CD14-positive monocyte (primary cell): ENCODE measurements at regions not wholly inside any gene's neighbourhood (a gene's known extent, or its start where the extent isn't known, plus 50 kb on each side); places are given as distances from the start of the nearest gene placed in this dataset.

Experiments
- DNase-seq, 3 donors: peaks; one replicate each; pipeline ENCODE4 v3.0.0-alpha.2; 2011 to 2022
- H2AFZ ChIP-seq: 2 replicates; pipeline ENCODE4 v1.6.0; 2012; ENCODE audit warnings: mild to moderate bottlenecking, low read depth, low read length, inconsistent platforms; ENCODE audit not compliant: insufficient read depth, poor library complexity, severe bottlenecking
- H3K27ac ChIP-seq, 2 donors: 1 replicate in 1 of 2; 2 replicates in 1 of 2; pipeline ENCODE4 v1.5.1; 2012 to 2013; ENCODE audit warnings: low read length in 2 of 2, control low read depth in 1 of 2, inconsistent platforms in 1 of 2, low read depth in 1 of 2, mild to moderate bottlenecking in 1 of 2
- H3K27me3 ChIP-seq, 2 donors: one replicate each; pipeline versions ENCODE4 v1.6.0 to v1.6.1; 2011 to 2013; ENCODE audit warnings: low read length in 2 of 2; ENCODE audit not compliant: control insufficient read depth in 2 of 2, insufficient read depth in 2 of 2
- H3K36me3 ChIP-seq, 2 donors: replicated peaks in 1 of 2; 1 replicate in 1 of 2; 2 replicates in 1 of 2; pipeline versions ENCODE4 v1.5.1 to v1.6.1; 2012 to 2013; ENCODE audit warnings: low read length in 2 of 2, control low read depth in 1 of 2, inconsistent platforms in 1 of 2, mild to moderate bottlenecking in 1 of 2; ENCODE audit not compliant: insufficient read depth in 2 of 2, control insufficient read depth in 1 of 2
- H3K4me1 ChIP-seq, 2 donors: 1 replicate in 1 of 2; 2 replicates in 1 of 2; pipeline versions ENCODE4 v1.5.1 to v1.6.1; 2012 to 2013; ENCODE audit warnings: low read length in 2 of 2, control low read depth in 1 of 2, inconsistent platforms in 1 of 2, mild to moderate bottlenecking in 1 of 2, moderate library complexity in 1 of 2; ENCODE audit not compliant: insufficient read depth in 2 of 2, control insufficient read depth in 1 of 2
- H3K4me2 ChIP-seq: replicated peaks from 2 replicates; pipeline ENCODE3; 2012; ENCODE audit warnings: low read length, moderate library complexity, mild to moderate bottlenecking; ENCODE audit not compliant: poor library complexity, severe bottlenecking; ENCODE audit errors: extremely low read depth
- H3K4me3 ChIP-seq, 3 experiments: fragments of 200-600 bp in 1 of 3; sonication (generic) in 1 of 3; replicated peaks in 1 of 3; 1 replicate in 2 of 3; 2 replicates in 1 of 3; pipeline ENCODE4 v1.5.1; 2011 to 2013; ENCODE audit warnings: low read length in 3 of 3, mild to moderate bottlenecking in 3 of 3, control low read depth in 2 of 3, low read depth in 2 of 3, inconsistent platforms in 1 of 3, moderate library complexity in 1 of 3
- H3K79me2 ChIP-seq: 2 replicates; pipeline ENCODE4 v1.6.0; 2012; ENCODE audit warnings: mild to moderate bottlenecking, control low read depth, inconsistent platforms, low read length, moderate library complexity; ENCODE audit not compliant: insufficient read depth
- H3K9ac ChIP-seq: 2 replicates; pipeline ENCODE4 v1.6.0; 2017; ENCODE audit warnings: low read length, mild to moderate bottlenecking; ENCODE audit not compliant: insufficient read depth, poor library complexity, severe bottlenecking
- H3K9me3 ChIP-seq, 2 donors: replicated peaks in 1 of 2; 1 replicate in 1 of 2; 2 replicates in 1 of 2; pipeline versions ENCODE4 v1.5.1 to v1.6.1; 2012 to 2013; ENCODE audit warnings: low read length in 2 of 2, control low read depth in 1 of 2; ENCODE audit not compliant: control insufficient read depth in 1 of 2, insufficient read depth in 1 of 2
- H4K20me1 ChIP-seq: 2 replicates; pipeline ENCODE4 v1.6.0; 2012; ENCODE audit warnings: mild to moderate bottlenecking, low read length, control low read depth, moderate library complexity; ENCODE audit not compliant: insufficient read depth
- H3K27ac Mint-ChIP-seq, 7 donors: one replicate each; pipeline ENCODE4 v1.8.0; 2020; ENCODE audit warnings: mild to moderate bottlenecking in 7 of 7, mixed read lengths in 7 of 7, moderate library complexity in 6 of 7, inconsistent platforms in 2 of 7
- H3K27me3 Mint-ChIP-seq, 3 donors: one replicate each; pipeline ENCODE4 v1.8.0; 2021 to 2022; ENCODE audit warnings: low read depth in 3 of 3, mild to moderate bottlenecking in 3 of 3, mixed read lengths in 3 of 3, moderate library complexity in 3 of 3, inconsistent platforms in 1 of 3
- H3K36me3 Mint-ChIP-seq, 2 donors: one replicate each; pipeline ENCODE4 v1.8.0; 2020; ENCODE audit warnings: mixed read lengths in 2 of 2, inconsistent platforms in 1 of 2, mild to moderate bottlenecking in 1 of 2
- H3K4me1 Mint-ChIP-seq: one replicate; pipeline ENCODE4 v1.8.0; 2020; ENCODE audit warnings: mild to moderate bottlenecking, mixed read lengths
- H3K4me3 Mint-ChIP-seq, 2 donors: one replicate each; pipeline ENCODE4 v1.8.0; 2020; ENCODE audit warnings: mild to moderate bottlenecking in 2 of 2, mixed read lengths in 2 of 2, moderate library complexity in 1 of 2
- H3K9me3 Mint-ChIP-seq, 7 donors: one replicate each; pipeline ENCODE4 v1.8.0; 2020 to 2022; ENCODE audit warnings: mixed read lengths in 7 of 7, mild to moderate bottlenecking in 6 of 7, moderate library complexity in 6 of 7, inconsistent platforms in 2 of 7
- WGBS: methylation state at CpG from one replicate; pipeline ENCODE4 v1.1.5; 2013; ENCODE audit warnings: missing lambda C conversion rate; ENCODE audit not compliant: insufficient coverage; 5-methylcytosine and 5-hydroxymethylcytosine counted together
- intact Hi-C, 2 donors: fragments of 100-400 bp; cut with micrococcal nuclease; formaldehyde crosslinking; loops; one replicate each; pipeline versions ENCODE4 v1.15.0 to v1.15.1; 2023
- TF ChIP-seq, protein P1 (sequence below): fragments of 200-600 bp; IDR thresholded peaks from one replicate; pipeline ENCODE4 v1.8.0; 2022; ENCODE audit warnings: antibody characterized with exemption, mild to moderate bottlenecking

DNA sequence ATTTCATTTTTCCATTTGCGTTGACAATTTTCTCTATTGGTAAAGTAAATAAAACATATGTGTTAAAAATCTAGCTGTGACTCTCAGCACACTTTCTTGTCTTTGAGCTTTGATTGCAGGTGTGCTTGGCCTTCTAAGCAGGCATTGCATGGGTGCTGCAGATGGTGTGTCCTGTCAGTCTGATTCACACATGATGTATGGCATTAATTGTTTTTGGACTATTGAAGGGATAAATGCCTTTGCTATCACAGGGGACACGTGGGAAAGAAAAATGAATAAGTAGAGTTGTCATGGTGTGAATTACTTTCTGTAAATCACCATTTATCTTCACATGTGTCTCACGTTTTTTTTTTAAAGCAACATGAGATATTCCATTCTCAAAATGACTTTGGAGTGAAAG is 211.3 kb upstream of the NAV3 start:
- Histone ChIP-seq H3K27me3 (no peaks in the 10 kb centered on the region), H2AFZ (no peak overlapping the region), H3K4me3 (no peak overlapping the region), H3K9me3 (peaks cover 18% of the 10 kb centered on the region in 2 donors), H3K4me1 (no peaks in the 10 kb centered on the region), H3K36me3 (no peaks in the 10 kb centered on the region), H3K79me2 (no peaks in the 10 kb centered on the region), H4K20me1 (no peaks in the 10 kb centered on the region), H3K4me2 (no peak overlapping the region), H3K27ac (no peak overlapping the region), H3K9ac (no peak overlapping the region)
- Mint-ChIP-seq H3K27me3 (peaks cover 0 to 4% (median 2%) of the 10 kb centered on the region in 3 donors), H3K9me3 (peaks cover 0 to 18% (median 10%) of the 10 kb centered on the region in 7 donors), H3K27ac (no peak overlapping the region), H3K36me3 (no peaks in the 10 kb centered on the region), H3K4me1 (no peaks in the 10 kb centered on the region), H3K4me3 (no peak overlapping the region)
- DNase-seq = no peak
- TF ChIP-seq, protein P1, sequence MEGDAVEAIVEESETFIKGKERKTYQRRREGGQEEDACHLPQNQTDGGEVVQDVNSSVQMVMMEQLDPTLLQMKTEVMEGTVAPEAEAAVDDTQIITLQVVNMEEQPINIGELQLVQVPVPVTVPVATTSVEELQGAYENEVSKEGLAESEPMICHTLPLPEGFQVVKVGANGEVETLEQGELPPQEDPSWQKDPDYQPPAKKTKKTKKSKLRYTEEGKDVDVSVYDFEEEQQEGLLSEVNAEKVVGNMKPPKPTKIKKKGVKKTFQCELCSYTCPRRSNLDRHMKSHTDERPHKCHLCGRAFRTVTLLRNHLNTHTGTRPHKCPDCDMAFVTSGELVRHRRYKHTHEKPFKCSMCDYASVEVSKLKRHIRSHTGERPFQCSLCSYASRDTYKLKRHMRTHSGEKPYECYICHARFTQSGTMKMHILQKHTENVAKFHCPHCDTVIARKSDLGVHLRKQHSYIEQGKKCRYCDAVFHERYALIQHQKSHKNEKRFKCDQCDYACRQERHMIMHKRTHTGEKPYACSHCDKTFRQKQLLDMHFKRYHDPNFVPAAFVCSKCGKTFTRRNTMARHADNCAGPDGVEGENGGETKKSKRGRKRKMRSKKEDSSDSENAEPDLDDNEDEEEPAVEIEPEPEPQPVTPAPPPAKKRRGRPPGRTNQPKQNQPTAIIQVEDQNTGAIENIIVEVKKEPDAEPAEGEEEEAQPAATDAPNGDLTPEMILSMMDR = no peak
- WGBS = no CpG with 5 or more reads among the region's 3 CpGs
- intact Hi-C loops = no loop called here

DNA sequence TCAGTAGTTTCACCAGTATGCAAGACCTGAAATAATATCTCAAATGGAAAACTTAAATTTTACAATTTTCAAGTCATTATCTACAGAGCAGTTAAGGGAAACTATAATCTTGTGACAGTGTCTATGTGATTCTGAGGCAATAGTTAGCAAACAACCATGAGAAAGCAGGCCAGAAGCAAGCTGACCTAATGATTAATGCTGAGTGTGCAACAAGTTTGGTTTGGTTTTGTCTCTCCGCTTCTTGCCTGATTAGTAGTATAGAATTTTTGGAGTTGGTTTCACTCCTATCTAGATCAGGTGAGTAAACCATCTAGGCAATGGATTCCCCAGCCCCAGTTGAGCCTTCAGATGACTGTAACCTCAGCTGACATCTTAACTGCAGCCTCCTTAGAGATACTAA is 212.9 kb upstream of the NAV3 start:
- H3K79me2 ChIP-seq = no peaks in the 10 kb centered on the region
- DNase-seq = no peak
- H3K36me3 ChIP-seq = no peaks in the 10 kb centered on the region
- H3K36me3 Mint-ChIP-seq = no peaks in the 10 kb centered on the region
- no peaks in the 10 kb centered on the region for H3K4me1 Mint-ChIP-seq
- H3K4me3 ChIP-seq = no peak overlapping the region
- H2AFZ ChIP-seq = no peak overlapping the region
- peaks cover 18% of the 10 kb centered on the region in 2 donors for H3K9me3 ChIP-seq
- intact Hi-C loops = no loop called here
- H3K4me2 ChIP-seq = no peak overlapping the region
- TF ChIP-seq, protein P1 = no peak
- peaks cover 0 to 2% (median 0%) of the 10 kb centered on the region in 3 donors for H3K27me3 Mint-ChIP-seq
- H3K27me3 ChIP-seq = no peaks in the 10 kb centered on the region
- H3K4me1 ChIP-seq = no peaks in the 10 kb centered on the region
- H4K20me1 ChIP-seq = no peaks in the 10 kb centered on the region
- no peak overlapping the region for H3K9ac ChIP-seq
- peaks cover 0 to 21% (median 10%) of the 10 kb centered on the region in 7 donors for H3K9me3 Mint-ChIP-seq
- no CpG with 5 or more reads among the region's 1 CpG for WGBS
- no peak overlapping the region for H3K27ac ChIP-seq
- no peak overlapping the region for H3K4me3 Mint-ChIP-seq
- no peak overlapping the region for H3K27ac Mint-ChIP-seq
